OCI-LY7 (cell line): ENCODE measurements at regions not wholly inside any gene's neighbourhood (a gene's known extent, or its start where the extent isn't known, plus 50 kb on each side); places are given as distances from the start of the nearest gene placed in this dataset.

Experiments used
- CTCF ChIP-seq: fragments of 200-600 bp; sonication (generic); conservative IDR thresholded peaks from 2 replicates; pipeline ENCODE4 v1.5.1; 2014; ENCODE audit warnings: mild to moderate bottlenecking, antibody characterized with exemption, low read length, moderate library complexity, mixed read lengths
- EZH2phosphoT487 ChIP-seq: fragments of 200-600 bp; sonication (generic); IDR thresholded peaks from 2 replicates; pipeline ENCODE4 v1.6.1; 2018; ENCODE audit warnings: low read depth, borderline replicate concordance, mild to moderate bottlenecking, mixed run types, antibody characterized with exemption, low read length, moderate library complexity, mixed read lengths

- no peak for TF ChIP-seq CTCF
- TF ChIP-seq EZH2phosphoT487, result no peak
Observed at GRCh38 chr18:56386856-56387255, 251.5 kb downstream of the TXNL1 start.
